LNCaP clone FGC (cell line): ENCODE measurements at regions not wholly inside any gene's neighbourhood (a gene's known extent, or its start where the extent isn't known, plus 50 kb on each side); places are given as distances from the start of the nearest gene placed in this dataset.

Experiments
- DNase-seq: peaks from one replicate; pipeline ENCODE4 v3.0.0-alpha.2; 2011; ENCODE audit warnings: low read depth
- H3K4me3 ChIP-seq: 2 replicates; pipeline ENCODE4 v1.5.1; 2011; ENCODE audit warnings: mild to moderate bottlenecking, low read depth, low read length, control low read depth
- TF ChIP-seq, protein P1 (sequence below): IDR thresholded peaks from 2 replicates; pipeline ENCODE4 v1.5.1; 2012; ENCODE audit warnings: mild to moderate bottlenecking; ENCODE audit not compliant: control insufficient read depth, insufficient read depth; ENCODE audit errors: extremely low read depth

DNA sequence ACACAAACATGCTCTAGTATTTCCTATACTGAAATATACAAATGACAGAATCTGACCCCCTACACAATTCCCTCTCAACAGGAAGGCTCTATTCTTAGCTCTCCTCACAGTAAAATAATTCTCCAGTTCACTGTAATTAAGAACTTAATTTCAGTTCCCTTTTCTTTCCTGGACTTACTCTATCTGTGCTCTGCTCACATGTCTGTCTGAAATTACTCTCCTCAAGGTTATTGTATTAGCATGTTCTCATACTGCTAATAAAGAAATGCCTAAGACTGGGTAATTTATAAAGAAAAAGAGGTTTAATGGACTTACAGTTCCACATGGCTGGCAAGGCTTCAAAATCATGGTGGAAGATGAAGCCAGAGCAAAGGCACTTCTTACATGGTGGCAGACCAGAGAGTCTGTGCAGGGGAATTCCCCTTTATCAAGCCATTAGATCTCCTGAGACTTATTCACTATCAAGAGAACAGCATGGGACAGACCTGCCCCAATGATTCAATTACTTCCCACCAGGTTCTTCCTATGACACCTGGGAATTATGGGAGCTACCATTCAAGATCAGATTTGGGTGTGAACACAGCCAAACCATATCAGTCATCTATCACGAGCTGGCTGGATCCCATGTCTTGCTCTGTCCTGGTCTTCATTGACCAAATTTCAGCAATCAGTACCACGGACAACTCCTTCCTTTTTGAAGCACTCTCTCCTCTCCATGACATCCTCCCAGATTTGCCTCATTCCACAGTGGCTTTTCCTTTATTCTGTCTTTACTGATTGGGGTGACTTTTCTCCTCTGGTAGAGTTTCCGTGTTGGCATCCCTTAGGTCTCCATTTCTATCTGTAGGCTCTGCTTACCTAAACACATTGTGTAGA lies 110.9 kb downstream of the GALR1 start:
- no peak for DNase-seq
- TF ChIP-seq, protein P1, sequence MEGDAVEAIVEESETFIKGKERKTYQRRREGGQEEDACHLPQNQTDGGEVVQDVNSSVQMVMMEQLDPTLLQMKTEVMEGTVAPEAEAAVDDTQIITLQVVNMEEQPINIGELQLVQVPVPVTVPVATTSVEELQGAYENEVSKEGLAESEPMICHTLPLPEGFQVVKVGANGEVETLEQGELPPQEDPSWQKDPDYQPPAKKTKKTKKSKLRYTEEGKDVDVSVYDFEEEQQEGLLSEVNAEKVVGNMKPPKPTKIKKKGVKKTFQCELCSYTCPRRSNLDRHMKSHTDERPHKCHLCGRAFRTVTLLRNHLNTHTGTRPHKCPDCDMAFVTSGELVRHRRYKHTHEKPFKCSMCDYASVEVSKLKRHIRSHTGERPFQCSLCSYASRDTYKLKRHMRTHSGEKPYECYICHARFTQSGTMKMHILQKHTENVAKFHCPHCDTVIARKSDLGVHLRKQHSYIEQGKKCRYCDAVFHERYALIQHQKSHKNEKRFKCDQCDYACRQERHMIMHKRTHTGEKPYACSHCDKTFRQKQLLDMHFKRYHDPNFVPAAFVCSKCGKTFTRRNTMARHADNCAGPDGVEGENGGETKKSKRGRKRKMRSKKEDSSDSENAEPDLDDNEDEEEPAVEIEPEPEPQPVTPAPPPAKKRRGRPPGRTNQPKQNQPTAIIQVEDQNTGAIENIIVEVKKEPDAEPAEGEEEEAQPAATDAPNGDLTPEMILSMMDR = no peak
- no peak overlapping the region for H3K4me3 ChIP-seq

DNA sequence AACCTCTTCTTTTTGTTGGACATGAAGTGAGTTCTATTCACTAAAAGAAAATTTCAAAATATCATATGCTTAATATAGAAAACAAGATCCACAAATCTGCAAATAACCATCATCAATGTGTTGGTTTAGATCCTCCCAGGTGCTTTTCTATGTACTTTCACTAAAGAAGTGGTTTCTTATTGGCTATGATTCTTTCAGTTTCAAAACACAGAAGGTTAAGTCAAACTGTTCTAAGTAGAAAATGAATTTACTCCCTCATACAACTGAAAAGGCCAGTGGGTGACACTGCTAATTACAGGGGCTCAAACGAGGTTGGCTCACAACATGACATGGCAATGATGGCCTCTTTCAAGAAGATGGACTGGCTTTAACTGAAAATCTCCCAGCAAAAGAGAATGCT lies 111.7 kb downstream of the GALR1 start:
- no peak overlapping the region for H3K4me3 ChIP-seq
- no peak for DNase-seq
- TF ChIP-seq, protein P1 = no peak

DNA sequence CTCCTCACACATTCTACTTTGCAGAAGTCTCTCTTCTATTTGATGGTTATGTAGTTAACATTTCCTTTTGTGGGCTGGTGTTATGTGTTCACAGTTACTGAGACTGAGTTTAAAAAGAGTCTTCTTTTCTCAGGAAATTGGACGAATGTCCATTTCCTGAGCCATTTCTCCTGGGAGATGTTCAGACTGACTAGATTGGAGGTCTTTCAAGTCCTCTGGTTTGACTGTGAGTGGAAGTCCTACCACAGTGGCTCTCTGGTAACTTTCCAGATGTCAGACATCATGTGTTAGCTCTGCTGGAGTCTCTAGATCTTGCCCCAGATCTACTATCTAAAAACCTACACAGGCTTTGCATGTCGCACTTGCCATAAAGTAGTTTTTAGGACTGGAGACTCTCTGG lies 116.0 kb downstream of the GALR1 start:
- DNase-seq = no peak
- TF ChIP-seq, protein P1 = no peak
- H3K4me3 ChIP-seq = no peak overlapping the region

DNA sequence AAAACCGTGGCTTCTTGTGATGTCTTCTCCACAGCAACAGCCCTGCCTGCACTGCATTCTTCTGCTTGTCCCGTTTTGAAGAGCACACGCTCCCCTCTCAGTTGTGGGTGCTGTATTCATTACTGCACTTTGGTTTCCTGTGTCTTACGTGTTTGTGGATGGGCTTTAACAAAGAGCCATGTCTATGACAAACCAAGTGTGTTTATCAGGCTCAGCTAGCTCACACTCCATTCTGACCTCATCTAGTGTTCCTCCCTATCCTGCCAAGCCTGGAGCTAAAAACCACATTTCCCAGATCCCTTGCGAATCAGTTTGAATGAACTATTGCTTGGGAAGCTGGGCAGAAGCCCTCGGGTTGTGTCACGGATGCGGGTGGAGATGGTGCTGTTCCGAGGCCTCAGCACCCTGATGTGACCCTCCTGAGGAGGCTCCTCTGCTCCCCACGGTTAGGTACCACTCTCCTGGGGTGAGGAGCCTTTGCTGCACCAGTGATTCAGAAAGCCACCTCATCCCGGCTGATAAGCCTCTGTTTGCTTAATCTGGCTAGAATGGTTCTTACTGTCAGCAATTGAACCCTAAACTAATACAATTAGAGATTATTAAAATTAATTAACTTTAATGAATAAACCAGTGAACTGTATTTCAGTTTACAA lies 116.5 kb downstream of the GALR1 start:
- DNase-seq = no peak
- TF ChIP-seq, protein P1 = no peak

DNA sequence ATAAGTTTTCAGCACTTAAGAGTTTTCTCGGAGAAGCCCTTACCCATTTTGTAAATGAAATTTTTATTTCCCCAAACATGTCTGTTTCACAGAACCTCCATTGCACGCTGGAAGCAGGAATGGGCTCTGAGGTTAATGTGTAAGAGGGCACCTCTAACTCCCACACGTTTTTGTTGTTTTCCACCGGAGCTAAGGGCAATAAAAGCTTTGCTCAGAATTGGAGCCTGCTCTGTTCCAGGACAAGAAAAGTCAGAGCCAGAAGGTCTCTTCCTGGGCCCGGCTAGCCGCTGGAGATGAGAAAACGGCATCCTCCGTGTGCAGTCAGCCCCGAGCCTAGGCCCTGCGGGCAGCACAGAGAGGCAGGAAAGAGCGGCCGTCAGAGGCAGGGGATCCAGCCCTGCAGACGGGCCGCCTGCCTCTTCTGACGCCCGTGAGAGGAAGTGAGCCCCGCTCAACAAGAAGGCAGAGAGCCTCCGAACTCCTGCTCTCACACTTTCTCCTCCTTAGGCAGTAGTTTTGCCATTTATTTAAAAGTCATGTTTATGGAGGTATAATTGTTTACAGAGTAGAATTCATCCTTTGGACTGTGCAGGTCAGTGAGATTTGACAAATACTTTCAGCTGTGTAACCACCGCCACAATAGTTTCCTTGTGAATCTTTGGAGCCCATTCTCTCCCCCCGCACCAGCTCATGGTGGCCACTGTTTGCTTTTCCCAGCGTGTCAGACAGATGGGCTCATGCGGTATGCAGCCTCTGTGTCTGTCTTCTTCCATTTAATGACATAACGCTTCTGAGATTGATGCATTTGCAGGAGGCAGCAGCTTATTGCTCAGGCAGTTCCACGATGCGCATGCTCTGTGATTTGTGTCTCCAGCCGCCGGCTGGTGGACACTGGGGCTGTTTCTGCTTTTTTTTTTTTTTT lies 117.3 kb downstream of the GALR1 start:
- H3K4me3 ChIP-seq = no peak overlapping the region
- no peak for DNase-seq
- TF ChIP-seq, protein P1 = no peak

More for the DNA sequence above, 116.5 kb downstream of the GALR1 start:
- H3K4me3 ChIP-seq = no peak overlapping the region

DNA sequence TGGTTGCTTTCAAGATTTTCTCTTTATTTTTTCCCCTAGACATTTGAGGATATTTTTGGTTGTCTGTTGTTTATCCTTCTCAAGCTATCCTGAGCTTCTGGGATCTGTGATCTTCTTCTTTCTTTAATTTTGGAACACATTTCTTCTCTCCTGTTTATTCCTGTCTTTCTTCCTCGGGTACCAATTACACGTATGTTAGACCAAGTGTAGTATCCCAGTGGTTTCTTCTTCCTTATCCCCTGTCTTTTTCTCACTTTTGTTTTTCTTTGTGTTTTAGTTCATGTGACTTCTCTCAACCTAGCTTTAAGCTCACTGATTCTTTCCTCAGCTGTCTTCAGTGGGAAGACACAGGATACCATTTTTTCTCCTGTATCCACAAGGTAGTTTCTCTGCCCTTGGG lies 120.0 kb downstream of the GALR1 start:
- DNase-seq = no peak
- no peak overlapping the region for H3K4me3 ChIP-seq
- TF ChIP-seq, protein P1 = no peak
